KMS-11 (cell line): ENCODE measurements at regions not wholly inside any gene's neighbourhood (a gene's known extent, or its start where the extent isn't known, plus 50 kb on each side); places are given as distances from the start of the nearest gene placed in this dataset.

Source experiments
- H2AFZ ChIP-seq: fragments of 200-600 bp; sonication (generic); 2 replicates; pipeline ENCODE4 v1.6.1; 2016; ENCODE audit warnings: antibody characterized with exemption, mixed run types, low read depth
- H3K27ac ChIP-seq: fragments of 200-600 bp; sonication (generic); 2 replicates; pipeline ENCODE4 v1.6.1; 2016; ENCODE audit warnings: mild to moderate bottlenecking, mixed run types
- H3K27me3 ChIP-seq: fragments of 200-600 bp; sonication (generic); 2 replicates; pipeline ENCODE4 v1.6.1; 2017; ENCODE audit warnings: mild to moderate bottlenecking, low read depth, mixed run types, moderate library complexity; ENCODE audit not compliant: insufficient read depth
- H3K36me3 ChIP-seq: fragments of 200-600 bp; sonication (generic); 2 replicates; pipeline ENCODE4 v1.6.1; 2017; ENCODE audit warnings: mild to moderate bottlenecking, mixed run types; ENCODE audit not compliant: insufficient read depth
- H3K4me1 ChIP-seq: fragments of 200-600 bp; sonication (generic); 2 replicates; pipeline ENCODE4 v1.6.1; 2016; ENCODE audit warnings: mild to moderate bottlenecking, low read depth, mixed run types; ENCODE audit not compliant: poor library complexity, severe bottlenecking
- H3K4me2 ChIP-seq: fragments of 200-600 bp; sonication (generic); 2 replicates; pipeline ENCODE4 v1.7.0; 2016; ENCODE audit warnings: mild to moderate bottlenecking, mixed run types
- H3K4me3 ChIP-seq: fragments of 200-600 bp; sonication (generic); IDR thresholded peaks from 2 replicates; pipeline ENCODE4 v1.6.1; 2017; ENCODE audit warnings: low read depth, low read length, mixed read lengths; ENCODE audit not compliant: insufficient read depth
- H3K79me2 ChIP-seq: fragments of 200-600 bp; sonication (generic); 2 replicates; pipeline ENCODE4 v1.6.1; 2016; ENCODE audit warnings: low read depth, mixed run types; ENCODE audit not compliant: insufficient read depth
- H3K9ac ChIP-seq: fragments of 200-600 bp; sonication (generic); 2 replicates; pipeline ENCODE4 v1.6.1; 2016; ENCODE audit warnings: mild to moderate bottlenecking, mixed run types
- H4K20me1 ChIP-seq: fragments of 200-600 bp; sonication (generic); 2 replicates; pipeline ENCODE4 v1.6.1; 2016; ENCODE audit warnings: mild to moderate bottlenecking, mixed run types; ENCODE audit not compliant: insufficient read depth
- CTCF ChIP-seq: fragments of 200-600 bp; sonication (generic); conservative IDR thresholded peaks from 2 replicates; pipeline ENCODE4 v1.6.1; 2017; ENCODE audit warnings: low read depth, mild to moderate bottlenecking, antibody characterized with exemption, low read length, moderate library complexity, mixed read lengths

- H4K20me1 ChIP-seq = no peaks in the 10 kb centered on the region
- H3K9ac ChIP-seq = no peak overlapping the region
- H3K36me3 ChIP-seq = no peaks in the 10 kb centered on the region
- no peak overlapping the region for H3K4me3 ChIP-seq
- no peak for TF ChIP-seq CTCF
- no peak overlapping the region for H3K27ac ChIP-seq
- H3K4me2 ChIP-seq = no peak overlapping the region
- H2AFZ ChIP-seq = no peak overlapping the region
- no peaks in the 10 kb centered on the region for H3K27me3 ChIP-seq
- no peaks in the 10 kb centered on the region for H3K4me1 ChIP-seq
- no peaks in the 10 kb centered on the region for H3K79me2 ChIP-seq
Measured at GRCh38 chr2:217654168-217654567, 348.6 kb downstream of the TNS1 start.

GRCh38 chr2:217652761-217653639, 349.8 kb downstream of the TNS1 start:
- H2AFZ ChIP-seq = no peak overlapping the region
- H3K9ac ChIP-seq = no peak overlapping the region
- H3K27me3 ChIP-seq = no peaks in the 10 kb centered on the region
- no peaks in the 10 kb centered on the region for H4K20me1 ChIP-seq
- no peaks in the 10 kb centered on the region for H3K4me1 ChIP-seq
- H3K27ac ChIP-seq = no peak overlapping the region
- H3K79me2 ChIP-seq = no peaks in the 10 kb centered on the region
- H3K4me3 ChIP-seq = no peak overlapping the region
- no peak for TF ChIP-seq CTCF
- no peaks in the 10 kb centered on the region for H3K36me3 ChIP-seq
- H3K4me2 ChIP-seq = no peak overlapping the region

GRCh38 chr2:217650716-217651360, 352.0 kb downstream of the TNS1 start:
- Histone ChIP-seq H3K4me2 (no peak overlapping the region), H3K4me1 (no peaks in the 10 kb centered on the region), H3K9ac (no peak overlapping the region), H3K36me3 (no peaks in the 10 kb centered on the region), H3K27ac (no peak overlapping the region), H3K79me2 (no peaks in the 10 kb centered on the region), H2AFZ (no peak overlapping the region), H3K27me3 (no peaks in the 10 kb centered on the region), H3K4me3 (no peak overlapping the region), H4K20me1 (no peaks in the 10 kb centered on the region)
- peak; percentile 64 for TF ChIP-seq CTCF

DNA sequence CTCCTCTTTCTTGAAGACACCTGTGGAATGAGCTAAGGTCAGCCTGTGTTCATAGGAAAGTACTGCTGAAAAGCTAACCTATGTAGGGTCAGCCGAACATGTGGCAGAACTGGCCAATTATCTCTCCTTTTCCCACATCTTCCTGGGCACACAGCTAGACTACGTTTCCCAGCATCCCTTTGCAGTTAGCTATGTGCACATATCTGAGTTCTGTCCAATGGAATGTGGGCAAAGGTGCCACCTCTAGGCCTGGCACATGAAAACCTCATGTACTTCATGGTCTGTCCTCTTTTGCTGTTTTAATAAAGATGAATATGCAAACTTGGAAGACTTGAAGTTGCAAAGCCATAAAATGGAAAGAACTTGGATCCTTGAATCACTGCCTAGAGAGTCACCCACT, 352.6 kb downstream of the TNS1 start:
- TF ChIP-seq CTCF = no peak
- no peak overlapping the region for H3K4me2 ChIP-seq
- no peak overlapping the region for H3K27ac ChIP-seq
- no peaks in the 10 kb centered on the region for H3K36me3 ChIP-seq
- no peaks in the 10 kb centered on the region for H3K4me1 ChIP-seq
- H2AFZ ChIP-seq = no peak overlapping the region
- H3K27me3 ChIP-seq = no peaks in the 10 kb centered on the region
- no peaks in the 10 kb centered on the region for H3K79me2 ChIP-seq
- H3K9ac ChIP-seq = no peak overlapping the region
- H4K20me1 ChIP-seq = no peaks in the 10 kb centered on the region
- H3K4me3 ChIP-seq = no peak overlapping the region
